ENCODE measurements at regions not wholly inside any gene's neighbourhood (a gene's known extent, or its start where the extent isn't known, plus 50 kb on each side); places are given as distances from the start of the nearest gene placed in this dataset.
A peak's percentile ranks its signal among the peaks of the same experiment; 100 is the strongest.

DNA sequence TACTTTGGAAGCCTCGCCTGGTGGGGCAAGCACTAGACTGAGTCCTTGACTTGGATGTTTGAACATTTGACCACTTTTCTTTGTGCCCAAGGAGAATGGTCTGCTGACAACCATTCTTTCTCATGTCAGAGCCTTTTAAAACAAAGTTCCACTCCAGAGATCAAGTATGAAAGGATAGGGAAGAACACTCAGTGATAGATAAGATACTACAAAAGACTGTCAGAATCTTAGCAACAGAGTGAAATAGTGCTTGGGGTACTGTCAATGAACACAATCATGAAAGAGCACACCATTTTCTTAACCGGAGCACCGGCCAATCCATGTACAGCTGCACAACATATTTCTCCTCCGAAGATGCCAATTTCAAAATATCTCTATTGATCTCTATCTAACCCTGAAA, 82.8 kb upstream of the ADO start:
- no peak for DNase-seq

GRCh38 chr10:62723375-62723774, 81.1 kb upstream of the ADO start:
- no peak for DNase-seq

GRCh38 chr10:62724465-62724864, 80.1 kb upstream of the ADO start:
- no peak for DNase-seq

GRCh38 chr10:62726142-62726541, 78.4 kb upstream of the ADO start:
- no peak for DNase-seq

DNA sequence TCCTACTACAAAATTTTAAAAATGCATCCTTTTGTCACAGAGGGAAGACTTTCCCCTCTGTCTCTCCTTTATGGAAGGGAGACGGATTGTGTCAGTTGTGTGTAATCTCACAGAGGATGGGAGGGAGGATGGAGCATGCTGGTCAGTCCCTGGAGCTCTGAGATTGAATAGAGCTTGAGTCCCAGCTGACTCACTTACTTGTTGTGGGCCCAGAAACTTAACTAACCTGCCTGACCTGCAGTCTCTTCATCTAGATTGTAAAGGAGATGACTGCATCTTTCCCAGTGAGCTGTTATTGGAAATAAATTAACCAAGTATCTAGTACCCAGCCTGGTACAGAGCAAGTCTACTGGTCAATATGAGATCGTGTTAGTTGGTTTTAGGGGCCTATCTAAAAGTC, 77.9 kb upstream of the ADO start:
- no peak for DNase-seq

DNA sequence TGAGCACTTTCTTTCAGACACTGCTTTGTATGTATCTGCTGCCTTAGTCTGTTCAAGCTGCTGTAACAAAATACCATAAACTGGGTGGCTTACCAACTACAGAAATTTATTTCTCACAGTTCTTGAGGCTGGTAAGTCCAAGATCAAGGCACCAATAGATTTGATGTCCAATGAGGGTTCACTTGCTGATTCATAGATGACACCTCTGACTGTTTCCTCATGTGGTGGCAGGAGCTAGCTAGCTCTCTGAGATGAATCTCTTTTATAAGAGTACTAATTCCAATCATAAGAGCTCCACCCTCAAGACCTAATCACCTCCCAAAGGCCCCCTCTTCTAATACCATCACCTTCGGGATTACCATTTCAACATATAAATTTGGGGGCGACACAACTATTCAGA, 76.6 kb upstream of the ADO start:
- no peak for DNase-seq

- peak; percentile 18 for DNase-seq
Measured at GRCh38 chr10:62728479-62728878, 76.0 kb upstream of the ADO start.

DNA sequence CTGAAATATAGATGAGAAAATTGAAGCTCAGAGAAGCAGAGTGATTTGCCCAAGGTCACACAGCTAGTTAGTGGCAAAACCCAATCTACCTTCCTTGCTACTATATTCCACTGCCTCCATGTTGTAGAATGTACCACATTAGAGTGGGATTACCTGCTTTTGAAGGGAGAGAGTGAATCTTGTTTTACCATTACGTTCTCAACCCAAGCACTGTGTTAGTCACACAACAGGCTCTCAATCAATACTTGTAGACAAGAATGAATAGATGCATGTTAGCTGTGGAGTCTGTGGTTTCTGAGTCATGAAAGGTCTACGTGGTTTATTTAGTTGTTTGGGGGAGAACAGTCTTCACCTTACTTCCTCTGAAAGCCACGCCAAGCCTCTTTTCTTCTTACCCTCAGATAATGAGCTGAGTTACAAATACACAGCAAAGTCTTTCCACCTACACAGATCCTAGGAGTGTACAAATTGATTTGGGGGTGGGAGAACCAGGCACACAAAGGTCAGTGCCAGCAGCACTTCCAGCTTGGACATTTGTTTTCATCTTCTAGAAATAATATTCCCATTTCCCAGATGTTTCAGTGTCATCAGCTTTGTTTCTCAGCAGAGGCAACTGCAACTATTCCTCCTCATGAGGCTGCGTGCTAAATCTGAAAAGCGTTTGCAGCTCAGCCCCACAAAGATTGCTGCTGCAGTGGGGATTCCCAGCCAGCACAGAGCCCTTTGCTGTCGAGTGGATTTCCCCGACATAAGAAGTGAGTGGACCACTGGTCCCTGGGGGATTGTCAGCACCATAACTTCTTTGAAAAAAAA, 71.5 kb upstream of the ADO start:
- DNase-seq, result peak; percentile 53

- no peak for DNase-seq
Measured at GRCh38 chr10:62733654-62734293, 70.7 kb upstream of the ADO start.

GRCh38 chr10:62734781-62735463, 69.6 kb upstream of the ADO start:
- no peak for DNase-seq

GRCh38 chr10:62735464-62736167, 68.9 kb upstream of the ADO start:
- no peak for DNase-seq

- no peak for DNase-seq
Measured at GRCh38 chr10:62736168-62736546, 68.4 kb upstream of the ADO start.

DNA sequence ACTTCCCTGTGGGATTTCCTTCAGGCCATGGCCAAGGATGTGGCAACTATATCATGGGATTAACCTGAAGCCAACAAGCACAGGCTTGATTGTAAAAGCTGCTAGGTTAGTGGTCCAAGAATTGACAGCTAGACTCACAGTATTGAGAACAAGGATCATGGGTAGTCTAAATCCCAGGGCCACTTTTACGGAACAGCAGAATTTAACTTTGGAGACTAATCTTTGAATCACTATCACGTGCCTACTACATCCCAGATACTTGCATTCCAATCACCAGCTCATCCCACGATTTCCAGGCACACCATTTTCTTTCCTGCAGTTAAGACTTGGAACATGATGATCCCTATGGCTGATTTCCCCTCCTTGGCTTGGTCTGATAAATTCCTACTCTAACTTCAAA, 65.6 kb upstream of the ADO start:
- no peak for DNase-seq

- no peak for DNase-seq
Measured at GRCh38 chr10:62740885-62741745, 63.4 kb upstream of the ADO start.

DNA sequence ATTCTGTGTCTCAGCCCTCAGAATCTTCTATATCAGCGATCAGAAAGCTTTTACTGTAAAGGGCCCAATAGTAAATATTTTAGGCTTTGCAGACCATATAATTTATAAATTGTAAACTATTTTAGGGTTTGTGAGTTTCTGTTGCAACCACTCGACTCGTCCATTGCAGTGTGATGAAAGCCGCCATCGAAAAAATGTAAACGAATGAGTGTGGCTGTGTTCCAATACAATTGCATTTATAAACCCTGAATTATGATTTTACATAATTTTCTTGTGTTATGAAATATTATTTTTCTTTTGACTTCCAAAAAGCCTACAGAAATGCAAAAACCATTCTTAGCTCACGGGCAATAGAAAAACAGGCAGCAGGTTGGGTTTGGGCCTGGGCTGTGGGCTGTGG, 62.5 kb upstream of the ADO start:
- DNase-seq, result no peak

DNA sequence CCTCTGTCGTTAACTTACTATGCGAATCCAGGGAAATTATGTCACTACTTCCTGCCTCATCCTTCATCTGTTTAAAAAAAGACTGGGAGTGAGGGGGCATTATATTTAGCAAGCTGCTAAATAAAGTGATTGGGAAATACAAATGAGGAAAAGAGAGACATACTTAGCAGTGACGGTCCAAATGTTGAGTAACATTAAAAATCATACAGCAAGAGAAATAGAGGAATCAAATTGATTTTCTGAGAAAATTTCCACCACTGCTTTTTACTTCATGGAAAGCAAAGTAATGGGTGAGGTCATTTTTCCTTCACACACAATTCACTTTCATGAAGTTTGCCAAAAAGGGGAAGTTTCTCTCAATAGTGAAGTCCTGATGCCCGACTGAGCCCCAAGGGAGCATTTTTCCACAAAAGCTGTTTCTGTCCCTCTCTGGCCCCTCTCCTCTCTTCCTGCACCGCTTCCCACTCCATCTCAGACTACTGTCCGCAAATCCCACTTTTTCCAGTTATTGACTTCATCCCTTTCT, 61.9 kb upstream of the ADO start:
- no peak for DNase-seq

DNA sequence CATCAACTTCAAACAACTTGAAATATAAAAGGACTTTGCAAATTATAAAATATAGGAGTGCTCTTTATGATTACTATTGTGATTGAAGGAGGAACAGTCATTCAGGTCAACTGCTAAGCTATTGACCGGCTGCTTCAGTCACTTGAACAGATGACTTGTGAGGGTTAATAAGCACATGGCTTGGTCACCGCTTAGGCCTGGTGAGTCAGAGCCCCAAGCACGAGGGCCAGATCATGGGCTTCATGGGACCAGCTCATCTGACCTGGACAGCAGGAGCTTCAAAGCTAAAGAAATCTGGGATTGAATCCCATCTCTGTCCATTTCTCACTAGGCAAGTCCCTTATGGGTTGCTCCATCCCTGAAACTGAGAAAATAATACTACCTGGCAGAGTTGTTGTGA, 60.4 kb upstream of the ADO start:
- no peak for DNase-seq

GRCh38 chr10:62745581-62745980, 58.9 kb upstream of the ADO start:
- no peak for DNase-seq

GRCh38 chr10:62746951-62747729, 57.4 kb upstream of the ADO start:
- no peak for DNase-seq

DNA sequence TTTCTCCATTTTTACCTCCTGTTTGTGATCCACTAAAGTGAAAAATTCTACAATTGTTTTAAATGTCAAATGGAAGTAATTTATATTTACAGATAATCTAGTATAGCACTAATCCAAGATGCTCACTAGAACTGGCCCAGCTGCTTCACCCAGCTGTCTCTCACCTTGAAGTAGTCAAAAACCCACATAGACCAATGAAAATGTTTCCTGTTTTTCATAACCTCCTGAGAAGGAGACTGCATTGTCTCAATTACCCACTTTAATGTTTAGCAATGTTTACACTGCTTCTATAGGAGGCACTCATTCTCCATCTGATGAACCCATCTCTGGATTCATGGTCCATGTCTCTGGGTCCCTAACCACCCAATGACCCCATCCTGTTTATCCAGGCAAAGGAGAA, 56.1 kb upstream of the ADO start:
- no peak for DNase-seq

- DNase-seq, result no peak
Measured at GRCh38 chr10:62749093-62749683, 55.3 kb upstream of the ADO start.

Measured in activated gamma-delta T cell treated with Interleukin-2 at 50 U/mL for 16 hours (primary cell).